ENCODE measurements at regions not wholly inside any gene's neighbourhood (a gene's known extent, or its start where the extent isn't known, plus 50 kb on each side); places are given as distances from the start of the nearest gene placed in this dataset.

GRCh38 chr13:62336507-62336906 is 920.9 kb upstream of the PCDH20 start:
- Histone ChIP-seq H3K4me2 (ENCODE audit: low read length) (no peak overlapping the region), H4K20me1 (ENCODE audit: insufficient read depth) (no peaks in the 10 kb centered on the region), H3K9me2 (ENCODE audit: insufficient read depth) (no peaks in the 10 kb centered on the region), H3K9me3 (ENCODE audit: control insufficient read depth in 1 of 2, insufficient read depth in 1 of 2, low read depth in 1 of 2, low read length in 2 of 2) (no peaks in the 10 kb centered on the region), H2AFZ (ENCODE audit: low read depth, low read length, poor library complexity, severe bottlenecking) (no peak overlapping the region), H3K9ac (ENCODE audit: low read length) (no peak overlapping the region), H3K4me3 (replicated peaks in 1 of 2; ENCODE audit: low read depth in 1 of 2, low read length in 2 of 2) (no peak overlapping the region), H3K79me2 (ENCODE audit: insufficient read depth, low read length) (no peaks in the 10 kb centered on the region), H3K36me3 (ENCODE audit: control insufficient read depth in 1 of 2, insufficient read depth in 2 of 2, low read length in 2 of 2) (no peaks in the 10 kb centered on the region), H3K27ac (ENCODE audit: low read depth, low read length) (no peak overlapping the region), H3K4me1 (ENCODE audit: control insufficient read depth in 1 of 2, insufficient read depth in 2 of 2, low read length in 2 of 2) (no peaks in the 10 kb centered on the region), H3K27me3 (ENCODE audit: insufficient read depth, low read length) (no peaks in the 10 kb centered on the region)
- RAD21 ChIA-PET (ENCODE audit: low non-redundant PET in 1 of 2, low total read pairs in 2 of 2, uncharacterized antibody in 2 of 2, unreplicated experiment in 2 of 2): no interaction called here
- POLR2A ChIA-PET: no interaction called here
- TF ChIP-seq EZH2 (IDR thresholded peaks at IDR 0.05) (no peak), CTCF (IDR thresholded peaks at IDR 0.05 in 2 of 3, conservative IDR thresholded peaks at IDR 0.05 in 1 of 3; ENCODE audit: borderline replicate concordance in 1 of 3, insufficient read depth in 1 of 3, low read depth in 2 of 3, low read length in 2 of 3) (no peak), POLR2AphosphoS5 (IDR thresholded peaks at IDR 0.05; ENCODE audit: low read depth, low read length) (no peak), REST (IDR thresholded peaks at IDR 0.05; ENCODE audit: low read depth) (no peak), MAX (IDR thresholded peaks at IDR 0.05) (no peak), JUND (IDR thresholded peaks at IDR 0.05) (no peak), ELF1 (IDR thresholded peaks at IDR 0.05; ENCODE audit: borderline replicate concordance, low read depth) (no peak), POLR2A (IDR thresholded peaks at IDR 0.05; ENCODE audit: borderline replicate concordance, extremely low read depth, insufficient read depth, insufficient read length) (no peak), ZFX (IDR thresholded peaks at IDR 0.05) (no peak), ATF3 (IDR thresholded peaks at IDR 0.05) (no peak), EZH2phosphoT487 (IDR thresholded peaks at IDR 0.05; ENCODE audit: borderline replicate concordance) (no peak), YY1 (IDR thresholded peaks at IDR 0.05; ENCODE audit: extremely low read depth, insufficient replicate concordance, low read depth, low read length) (no peak), SP1 (IDR thresholded peaks at IDR 0.05; ENCODE audit: low read depth) (no peak), SRF (IDR thresholded peaks at IDR 0.05; ENCODE audit: low read depth) (no peak), TCF7L2 (IDR thresholded peaks at IDR 0.05; ENCODE audit: borderline replicate concordance, extremely low read depth, insufficient read depth, insufficient read length) (no peak), CBX3 (IDR thresholded peaks at IDR 0.05; ENCODE audit: low read depth) (no peak)
- ATAC-seq: no peak
- no peak for DNase-seq (ENCODE audit: low read depth, low spot score)
- BruUV-seq (replicated peaks): no TSS peak
- intact Hi-C loops (cut with micrococcal nuclease): no loop called here
- CTCF ChIA-PET: no interaction called here

Measured in HCT116 (cell line).